WTC11 (cell line): ENCODE measurements at regions not wholly inside any gene's neighbourhood (a gene's known extent, or its start where the extent isn't known, plus 50 kb on each side); places are given as distances from the start of the nearest gene placed in this dataset.

Experiments used
- ATAC-seq: fragments of 200-7000 bp; cut with Tn5 transposase; 2 replicates; pipeline ENCODE4 v1.10.0; 2021; ENCODE audit warnings: mild to moderate bottlenecking, moderate library complexity
- CTCF ChIA-PET: fragments of 300-600 bp; sonication (Branson Sonifier 250); formaldehyde crosslinking; loops from one replicate; lab custom pipeline; 2021; ENCODE audit warnings: antibody characterized with exemption; lab: Charles Lee
- POLR2A ChIA-PET: fragments of 350-600 bp; sonication (Branson Sonifier 250); formaldehyde crosslinking; loops from one replicate; lab custom pipeline; 2021; ENCODE audit warnings: antibody characterized with exemption; lab: Charles Lee
- DNase-seq: peaks from one replicate; pipeline ENCODE4 v3.0.0; 2021; ENCODE audit warnings: low spot score
- H3K27ac Mint-ChIP-seq: 2 replicates; pipeline ENCODE4 v1.8.0; 2021; ENCODE audit warnings: mixed read lengths
- H3K27me3 Mint-ChIP-seq: 2 replicates; pipeline ENCODE4 v1.8.0; 2021; ENCODE audit warnings: low read depth, mild to moderate bottlenecking, moderate library complexity, mixed read lengths
- H3K36me3 Mint-ChIP-seq: 2 replicates; pipeline ENCODE4 v1.8.0; 2021; ENCODE audit warnings: mixed read lengths
- H3K4me1 Mint-ChIP-seq: 2 replicates; pipeline ENCODE4 v1.8.0; 2022; ENCODE audit warnings: mixed read lengths
- H3K4me3 Mint-ChIP-seq: 2 replicates; pipeline ENCODE4 v1.8.0; 2021; ENCODE audit warnings: mild to moderate bottlenecking, moderate library complexity, mixed read lengths
- H3K9me3 Mint-ChIP-seq: 2 replicates; pipeline ENCODE4 v1.8.0; 2021; ENCODE audit warnings: mixed read lengths
- CTCF ChIP-seq: fragments of 200-600 bp; IDR thresholded peaks from 2 replicates; pipeline ENCODE4 v1.8.0; 2022; ENCODE audit warnings: antibody characterized with exemption
- EMX1 ChIP-seq: fragments of 250-450 bp; sonication (Bioruptor Pico); IDR thresholded peaks from 2 replicates; pipeline ENCODE4 v1.8.0; 2021; ENCODE audit warnings: mild to moderate bottlenecking
- ERG ChIP-seq: fragments of 250-450 bp; sonication (Bioruptor Pico); IDR thresholded peaks from 2 replicates; pipeline ENCODE4 v1.8.0; 2021; ENCODE audit warnings: mild to moderate bottlenecking
- GABPB1 ChIP-seq: sonication (generic); formaldehyde crosslinking; IDR thresholded peaks from 2 replicates; pipeline ENCODE4 v1.8.1; 2023; ENCODE audit warnings: mild to moderate bottlenecking, missing genetic modification reagents
- GTF2I ChIP-seq: fragments of 250-450 bp; sonication (Bioruptor Pico); conservative IDR thresholded peaks from 2 replicates; pipeline ENCODE4 v1.4.0; 2021; ENCODE audit warnings: mild to moderate bottlenecking
- IRF2 ChIP-seq: sonication (generic); formaldehyde crosslinking; IDR thresholded peaks from 2 replicates; pipeline ENCODE4 v1.8.0; 2022; ENCODE audit warnings: low read depth, missing genetic modification reagents, borderline replicate concordance
- JAZF1 ChIP-seq: fragments of 250-450 bp; sonication (Bioruptor Pico); IDR thresholded peaks from 2 replicates; pipeline ENCODE4 v1.9.0; 2021; ENCODE audit warnings: moderate library complexity, mild to moderate bottlenecking, inconsistent platforms
- JUN ChIP-seq: sonication (generic); formaldehyde crosslinking; IDR thresholded peaks from 2 replicates; pipeline ENCODE4 v1.8.0; 2023; ENCODE audit warnings: mild to moderate bottlenecking, missing genetic modification reagents
- NFE2L1 ChIP-seq: sonication (generic); formaldehyde crosslinking; IDR thresholded peaks from 2 replicates; pipeline ENCODE4 v1.8.1; 2023; ENCODE audit warnings: missing genetic modification reagents
- RELA ChIP-seq: sonication (generic); formaldehyde crosslinking; IDR thresholded peaks from 2 replicates; pipeline ENCODE4 v1.8.1; 2022; ENCODE audit warnings: missing genetic modification reagents, mild to moderate bottlenecking, borderline replicate concordance
- TCF7 ChIP-seq: sonication (generic); formaldehyde crosslinking; IDR thresholded peaks from 2 replicates; pipeline ENCODE4 v1.8.0; 2022; ENCODE audit warnings: mild to moderate bottlenecking, low read depth, missing genetic modification reagents, moderate library complexity
- TEAD1 ChIP-seq: sonication (generic); formaldehyde crosslinking; IDR thresholded peaks from 2 replicates; pipeline ENCODE4 v1.8.0; 2022; ENCODE audit warnings: mild to moderate bottlenecking, missing genetic modification reagents
- TP53 ChIP-seq: sonication (generic); formaldehyde crosslinking; IDR thresholded peaks from 2 replicates; pipeline ENCODE4 v1.8.1; 2023; ENCODE audit warnings: mild to moderate bottlenecking, missing genetic modification reagents
- USF1 ChIP-seq: sonication (generic); formaldehyde crosslinking; IDR thresholded peaks from 2 replicates; pipeline ENCODE4 v1.8.0; 2022; ENCODE audit warnings: mild to moderate bottlenecking, missing genetic modification reagents
- ZNF416 ChIP-seq: fragments of 250-450 bp; sonication (Bioruptor Pico); IDR thresholded peaks from 2 replicates; pipeline ENCODE4 v1.9.0; 2021; ENCODE audit warnings: mild to moderate bottlenecking, inconsistent platforms
- ZNF512 ChIP-seq: sonication (generic); formaldehyde crosslinking; IDR thresholded peaks from 2 replicates; pipeline ENCODE4 v1.8.1; 2022; ENCODE audit warnings: missing genetic modification reagents, borderline replicate concordance
- ZSCAN18 ChIP-seq: fragments of 250-450 bp; sonication (Bioruptor Pico); IDR thresholded peaks from 2 replicates; pipeline ENCODE4 v2.1.2; 2022; ENCODE audit warnings: mild to moderate bottlenecking, moderate library complexity

- no peak overlapping the region for H3K27ac Mint-ChIP-seq
- no peak for ATAC-seq
- H3K27me3 Mint-ChIP-seq: no peaks in the 10 kb centered on the region; the same call in 1 of the 2 replicates
Measured at GRCh38 chr1:24984300-24984699, 54.2 kb upstream of the RUNX3 start.

GRCh38 chr1:24983006-24983680, 53.1 kb upstream of the RUNX3 start:
- ChIA-PET CTCF (no interaction called here), POLR2A (no interaction called here)
- DNase-seq: no peak

More at GRCh38 chr1:24984300-24984699, 54.2 kb upstream of the RUNX3 start:
- no peak for DNase-seq
- peaks cover 6% of the 10 kb centered on the region; the same call in 1 of the 2 replicates for H3K9me3 Mint-ChIP-seq
- TF ChIP-seq ERG (CRISPR knock-in tag): no peak
- no peak for TF ChIP-seq GABPB1
- TF ChIP-seq JUN: no peak
- TF ChIP-seq ZNF512 (CRISPR knock-in tag): no peak
- TF ChIP-seq ZNF416 (CRISPR knock-in tag): no peak
- no peak for TF ChIP-seq TP53 (CRISPR knock-in tag)
- no peak for TF ChIP-seq TEAD1 (CRISPR knock-in tag)
- no peak for TF ChIP-seq ZSCAN18
- no peak for TF ChIP-seq USF1 (CRISPR knock-in tag)
- no peak for TF ChIP-seq TCF7 (CRISPR knock-in tag)
- TF ChIP-seq JAZF1 (CRISPR knock-in tag): no peak
- TF ChIP-seq GTF2I: no peak
- TF ChIP-seq, all 79 proteins: peak for 0
- H3K4me3 Mint-ChIP-seq: no peak overlapping the region
- ChIA-PET POLR2A (no interaction called here), CTCF (no interaction called here)
- peaks cover 2% of the 10 kb centered on the region; the same call in 1 of the 2 replicates for H3K4me1 Mint-ChIP-seq
- H3K36me3 Mint-ChIP-seq: no peaks in the 10 kb centered on the region

More at GRCh38 chr1:24983006-24983680, 53.1 kb upstream of the RUNX3 start:
- Mint-ChIP-seq H3K36me3 (no peaks in the 10 kb centered on the region), H3K27ac (no peak overlapping the region), H3K27me3 (no peaks in the 10 kb centered on the region; the same call in 1 of the 2 replicates), H3K4me3 (no peak overlapping the region), H3K9me3 (peaks cover 3% of the 10 kb centered on the region; the same call in 1 of the 2 replicates), H3K4me1 (peaks cover 2% of the 10 kb centered on the region; the same call in 1 of the 2 replicates)
- no peak for ATAC-seq
- TF ChIP-seq CTCF (no peak), RELA (CRISPR knock-in tag) (no peak), IRF2 (CRISPR knock-in tag) (no peak), ZNF512 (CRISPR knock-in tag) (no peak), EMX1 (no peak), NFE2L1 (CRISPR knock-in tag) (no peak)
